CD8-positive, alpha-beta memory T cell (primary cell): ENCODE measurements at regions not wholly inside any gene's neighbourhood (a gene's known extent, or its start where the extent isn't known, plus 50 kb on each side); places are given as distances from the start of the nearest gene placed in this dataset.

Experiments
- CTCF ChIA-PET: fragments of 350-600 bp; sonication (Branson Sonifier 250); formaldehyde crosslinking; loops from one replicate; lab custom pipeline; 2021; ENCODE audit warnings: antibody characterized with exemption; lab: Charles Lee
- POLR2A ChIA-PET: fragments of 350-600 bp; sonication (Branson Sonifier 250); formaldehyde crosslinking; loops from one replicate; lab custom pipeline; 2021; ENCODE audit warnings: antibody characterized with exemption; lab: Charles Lee
- DNase-seq, 5 donors: peaks; one replicate each; pipeline versions ENCODE4 v3.0.0 to v3.0.0-alpha.2; 2020 to 2022; ENCODE audit warnings: mixed read lengths in 1 of 5
- H3K27ac ChIP-seq: one replicate; pipeline ENCODE4 v1.7.0; 2013; ENCODE audit warnings: low read depth, mild to moderate bottlenecking, low read length, moderate library complexity
- H3K27me3 ChIP-seq: 2 replicates; pipeline ENCODE4 v1.7.0; 2013; ENCODE audit warnings: low read length, mild to moderate bottlenecking; ENCODE audit not compliant: insufficient read depth, poor library complexity, severe bottlenecking
- H3K36me3 ChIP-seq: 2 replicates; pipeline ENCODE4 v1.7.0; 2013; ENCODE audit warnings: mild to moderate bottlenecking, low read length, moderate library complexity; ENCODE audit not compliant: insufficient read depth
- H3K4me1 ChIP-seq: 2 replicates; pipeline ENCODE4 v1.7.0; 2013; ENCODE audit warnings: mild to moderate bottlenecking, low read length, moderate library complexity; ENCODE audit not compliant: insufficient read depth
- H3K4me3 ChIP-seq: 2 replicates; pipeline ENCODE4 v1.7.0; 2013; ENCODE audit warnings: mild to moderate bottlenecking, low read length
- H3K9me3 ChIP-seq: 2 replicates; pipeline ENCODE4 v1.7.0; 2013; ENCODE audit warnings: mild to moderate bottlenecking, low read length
- H3K27ac Mint-ChIP-seq, 8 donors: one replicate each; pipeline ENCODE4 v1.8.0; 2020 to 2021; ENCODE audit warnings: mixed read lengths in 8 of 8, mild to moderate bottlenecking in 6 of 8, inconsistent platforms in 3 of 8, moderate library complexity in 3 of 8
- H3K27me3 Mint-ChIP-seq, 2 donors: one replicate each; pipeline ENCODE4 v1.8.0; 2020 to 2021; ENCODE audit warnings: mixed read lengths in 2 of 2, mild to moderate bottlenecking in 1 of 2, moderate library complexity in 1 of 2
- H3K36me3 Mint-ChIP-seq, 3 donors: one replicate each; pipeline ENCODE4 v1.8.0; 2020 to 2021; ENCODE audit warnings: mixed read lengths in 3 of 3, inconsistent platforms in 1 of 3, mild to moderate bottlenecking in 1 of 3
- H3K4me1 Mint-ChIP-seq, 3 donors: one replicate each; pipeline ENCODE4 v1.8.0; 2020 to 2021; ENCODE audit warnings: mixed read lengths in 3 of 3, inconsistent platforms in 1 of 3, mild to moderate bottlenecking in 1 of 3
- H3K4me3 Mint-ChIP-seq, 7 donors: one replicate each; pipeline ENCODE4 v1.8.0; 2020 to 2021; ENCODE audit warnings: mixed read lengths in 7 of 7, mild to moderate bottlenecking in 6 of 7, moderate library complexity in 4 of 7, inconsistent platforms in 2 of 7
- H3K9me3 Mint-ChIP-seq, 5 donors: one replicate each; pipeline ENCODE4 v1.8.0; 2020 to 2022; ENCODE audit warnings: mixed read lengths in 5 of 5, mild to moderate bottlenecking in 3 of 5, moderate library complexity in 2 of 5, inconsistent platforms in 1 of 5

DNA sequence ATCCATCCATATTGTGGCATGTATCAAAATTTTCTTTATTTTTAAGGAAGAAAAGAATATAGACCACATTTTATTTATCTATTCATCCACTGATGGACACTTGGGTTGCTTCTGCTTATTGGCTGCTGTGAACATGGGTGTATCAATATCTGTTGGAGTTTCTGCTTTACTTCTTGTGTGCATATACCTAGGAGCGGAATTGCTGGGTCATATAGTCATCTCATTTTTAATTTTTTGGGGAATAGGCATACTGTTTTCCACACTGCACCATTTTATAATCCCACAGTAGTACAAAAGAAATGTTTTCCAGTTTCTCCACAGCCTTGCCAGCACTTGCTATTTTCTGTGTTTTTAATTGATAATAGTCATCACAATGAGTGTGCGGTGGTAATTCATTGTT lies 197.2 kb downstream of the ACKR3 start:
- H3K4me3 Mint-ChIP-seq, result no peak overlapping the region
- no peak overlapping the region for H3K27ac ChIP-seq
- POLR2A ChIA-PET, result no interaction called here
- H3K27ac Mint-ChIP-seq, result no peak overlapping the region
- H3K36me3 Mint-ChIP-seq, result no peaks in the 10 kb centered on the region
- H3K27me3 ChIP-seq, result no peaks in the 10 kb centered on the region
- H3K4me1 Mint-ChIP-seq, result no peaks in the 10 kb centered on the region
- no peaks in the 10 kb centered on the region for H3K9me3 ChIP-seq
- peaks cover 10 to 23% of the 10 kb centered on the region in 2 donors for H3K27me3 Mint-ChIP-seq
- no peaks in the 10 kb centered on the region for H3K36me3 ChIP-seq
- H3K4me1 ChIP-seq, result no peaks in the 10 kb centered on the region
- no peak for DNase-seq
- H3K4me3 ChIP-seq, result no peak overlapping the region
- peaks cover 0 to 1% (median 0%) of the 10 kb centered on the region in 5 donors for H3K9me3 Mint-ChIP-seq
- CTCF ChIA-PET, result no interaction called here

DNA sequence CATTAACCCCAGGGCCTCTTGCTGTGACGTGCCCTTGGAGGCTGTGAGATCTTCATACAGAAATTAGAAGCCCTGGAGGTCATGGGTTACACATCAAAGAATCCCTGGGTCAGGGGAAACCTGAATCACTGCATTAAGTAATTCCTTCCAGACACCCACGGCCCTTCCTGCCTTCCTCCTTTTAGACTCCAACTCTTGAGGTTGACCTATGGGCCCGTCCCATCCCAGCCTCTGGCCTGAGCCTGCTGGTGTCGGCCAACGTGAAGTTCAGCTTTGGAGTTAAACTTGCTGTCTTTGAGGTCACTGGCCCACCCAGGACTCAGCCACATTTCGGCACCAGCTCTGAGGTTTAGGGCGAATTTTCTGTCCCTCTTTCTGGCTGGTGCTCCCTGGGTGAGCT lies 198.3 kb downstream of the ACKR3 start:
- no peaks in the 10 kb centered on the region for H3K27me3 ChIP-seq
- POLR2A ChIA-PET, result no interaction called here
- H3K4me3 Mint-ChIP-seq, result no peak overlapping the region
- no peak overlapping the region for H3K27ac ChIP-seq
- peaks cover 11 to 23% of the 10 kb centered on the region in 2 donors for H3K27me3 Mint-ChIP-seq
- H3K36me3 Mint-ChIP-seq, result no peaks in the 10 kb centered on the region
- no peak for DNase-seq
- H3K9me3 ChIP-seq, result no peaks in the 10 kb centered on the region
- no peak overlapping the region for H3K27ac Mint-ChIP-seq
- H3K4me1 Mint-ChIP-seq, result no peaks in the 10 kb centered on the region
- CTCF ChIA-PET, result no interaction called here
- no peaks in the 10 kb centered on the region for H3K4me1 ChIP-seq
- H3K4me3 ChIP-seq, result no peak overlapping the region
- H3K9me3 Mint-ChIP-seq, result peaks cover 0 to 1% (median 0%) of the 10 kb centered on the region in 5 donors
- H3K36me3 ChIP-seq, result no peaks in the 10 kb centered on the region

DNA sequence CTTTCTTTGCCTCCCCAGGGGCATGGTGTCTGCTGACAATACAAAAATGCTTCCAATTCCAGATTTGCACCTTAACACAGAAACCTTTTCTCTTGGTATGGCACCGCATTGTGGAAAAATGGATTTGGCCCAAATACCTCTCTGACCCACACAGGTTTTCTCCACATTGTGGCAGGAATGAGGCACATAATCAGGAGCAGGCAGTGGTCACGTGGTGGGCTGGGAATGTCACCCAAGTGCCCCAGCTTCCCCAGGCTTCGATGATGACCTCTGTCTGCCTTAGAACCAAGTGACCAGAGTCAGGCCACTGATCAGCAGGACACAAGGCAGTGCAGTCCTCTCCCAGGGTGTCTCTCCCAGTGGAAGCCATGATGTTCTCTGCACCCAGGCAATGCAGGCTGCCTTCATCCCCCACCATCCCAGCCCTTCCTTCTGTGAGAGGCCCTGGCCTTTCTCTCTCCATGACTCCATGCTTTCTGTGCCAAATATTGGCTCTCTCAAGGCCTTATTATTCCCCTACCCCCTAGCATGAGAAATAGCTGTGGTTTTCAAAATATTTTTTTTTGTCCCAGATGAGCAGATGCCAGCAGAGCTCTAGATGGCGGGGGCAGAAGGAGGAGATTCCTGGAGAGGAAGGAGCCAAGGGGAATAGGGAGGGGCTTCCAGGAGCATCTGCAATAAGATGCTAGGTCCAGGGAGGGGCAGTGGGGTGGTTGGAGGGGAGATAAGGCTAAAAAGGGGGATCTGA lies 198.9 kb downstream of the ACKR3 start:
- Histone ChIP-seq H3K4me3 (no peak overlapping the region), H3K27ac (no peak overlapping the region), H3K4me1 (no peaks in the 10 kb centered on the region), H3K9me3 (no peaks in the 10 kb centered on the region), H3K36me3 (no peaks in the 10 kb centered on the region), H3K27me3 (no peaks in the 10 kb centered on the region)
- Mint-ChIP-seq H3K9me3 (peaks cover 0 to 1% (median 0%) of the 10 kb centered on the region in 5 donors), H3K36me3 (no peaks in the 10 kb centered on the region), H3K4me3 (no peak overlapping the region), H3K27ac (no peak overlapping the region), H3K4me1 (no peaks in the 10 kb centered on the region), H3K27me3 (peaks cover 12 to 23% of the 10 kb centered on the region in 2 donors)
- no peak for DNase-seq
- CTCF ChIA-PET, result no interaction called here
- POLR2A ChIA-PET, result no interaction called here

DNA sequence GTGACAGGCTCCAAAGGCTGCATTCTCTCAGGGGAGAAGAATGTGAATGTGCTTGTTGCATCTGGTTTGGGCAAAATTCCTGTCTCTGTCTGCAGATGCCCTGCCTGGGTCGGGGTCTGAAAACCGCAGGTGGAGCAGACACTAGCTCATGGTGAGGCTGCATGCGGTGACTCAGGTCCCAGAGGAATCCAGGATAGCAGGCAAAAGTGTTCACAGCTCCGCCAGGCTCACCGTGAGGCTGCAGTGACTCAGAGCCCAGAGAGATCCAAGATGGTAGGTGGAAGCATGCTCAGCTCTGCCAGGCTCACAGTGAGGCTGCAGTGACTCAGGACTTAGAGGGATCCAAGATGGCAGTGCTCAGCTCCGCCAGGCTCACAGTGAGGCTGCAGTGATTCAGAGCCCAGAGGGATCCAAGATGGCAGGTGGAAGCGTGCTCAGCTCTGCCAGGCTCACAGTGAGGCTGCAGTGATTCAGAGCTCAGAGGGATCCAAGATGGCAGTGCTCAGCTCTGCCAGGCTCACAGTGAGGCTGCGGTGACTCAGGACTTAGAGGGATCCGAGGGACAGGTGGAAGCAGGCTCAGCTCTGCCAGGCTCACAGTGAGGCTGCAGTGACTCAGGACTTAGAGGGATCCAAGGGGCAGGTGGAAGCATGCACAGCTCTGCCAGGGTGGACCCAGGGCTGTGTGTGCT lies 200.5 kb downstream of the ACKR3 start:
- no peaks in the 10 kb centered on the region for H3K36me3 ChIP-seq
- no peak overlapping the region for H3K4me3 ChIP-seq
- H3K27ac Mint-ChIP-seq, result no peak overlapping the region
- H3K4me1 Mint-ChIP-seq, result no peaks in the 10 kb centered on the region
- no peaks in the 10 kb centered on the region for H3K4me1 ChIP-seq
- H3K9me3 ChIP-seq, result no peaks in the 10 kb centered on the region
- ChIA-PET POLR2A (no interaction called here), CTCF (interaction anchor here (1.3 kb wide), 1 partner anchor 15 kb away, joined by 3 read pairs; no protein-coding TSS in a partner anchor)
- no peaks in the 10 kb centered on the region for H3K27me3 ChIP-seq
- no peak overlapping the region for H3K4me3 Mint-ChIP-seq
- H3K36me3 Mint-ChIP-seq, result no peaks in the 10 kb centered on the region
- peaks cover 15 to 26% of the 10 kb centered on the region in 2 donors for H3K27me3 Mint-ChIP-seq
- no peak for DNase-seq
- no peak overlapping the region for H3K27ac ChIP-seq
- H3K9me3 Mint-ChIP-seq, result peaks cover 0 to 1% (median 0%) of the 10 kb centered on the region in 5 donors

DNA sequence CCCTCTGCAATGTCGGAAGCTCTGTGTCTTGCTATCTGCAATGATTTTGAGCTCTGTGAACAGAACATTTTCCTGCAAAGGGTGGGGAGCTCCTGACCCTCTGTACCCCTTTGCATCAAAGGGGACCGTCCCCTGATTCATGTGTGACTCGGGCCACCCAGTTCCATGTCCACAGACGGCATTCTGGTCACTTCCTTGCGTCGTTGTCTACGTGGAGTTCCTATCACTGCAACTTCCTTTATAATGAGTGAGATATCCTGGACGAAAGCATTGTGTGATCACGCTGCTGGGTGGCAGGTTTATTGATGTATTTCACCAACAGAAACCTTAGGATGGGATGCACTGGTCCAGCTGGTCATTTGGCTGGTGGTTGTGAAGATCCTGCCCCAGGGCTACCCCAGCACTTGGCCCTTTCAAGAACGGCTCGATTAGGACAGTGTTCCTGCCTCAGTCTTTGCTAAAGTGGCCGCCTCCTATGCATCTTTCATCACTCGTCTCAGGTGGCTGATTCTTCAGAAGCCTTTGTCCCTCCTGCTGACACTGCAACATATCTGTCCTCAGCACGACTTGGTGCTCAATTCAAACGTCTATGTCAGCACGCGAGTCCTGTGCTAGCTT lies 202.7 kb downstream of the ACKR3 start:
- Histone ChIP-seq H3K4me1 (no peaks in the 10 kb centered on the region), H3K27ac (no peak overlapping the region), H3K36me3 (no peaks in the 10 kb centered on the region), H3K9me3 (no peaks in the 10 kb centered on the region), H3K27me3 (no peaks in the 10 kb centered on the region), H3K4me3 (no peak overlapping the region)
- ChIA-PET POLR2A (no interaction called here), CTCF (no interaction called here)
- Mint-ChIP-seq H3K27me3 (peaks cover 15 to 18% of the 10 kb centered on the region in 2 donors), H3K4me1 (no peaks in the 10 kb centered on the region), H3K9me3 (peaks cover 0 to 1% (median 0%) of the 10 kb centered on the region in 5 donors), H3K4me3 (no peak overlapping the region), H3K36me3 (no peaks in the 10 kb centered on the region), H3K27ac (no peak overlapping the region)
- DNase-seq, result no peak

GRCh38 chr2:236773206-236773605 lies 203.6 kb downstream of the ACKR3 start:
- Histone ChIP-seq H3K4me3 (no peak overlapping the region), H3K4me1 (no peaks in the 10 kb centered on the region), H3K27me3 (no peaks in the 10 kb centered on the region), H3K27ac (no peak overlapping the region), H3K9me3 (no peaks in the 10 kb centered on the region), H3K36me3 (no peaks in the 10 kb centered on the region)
- POLR2A ChIA-PET, result no interaction called here
- H3K9me3 Mint-ChIP-seq, result peaks cover 0 to 1% (median 0%) of the 10 kb centered on the region in 5 donors
- H3K27ac Mint-ChIP-seq, result no peak overlapping the region
- H3K27me3 Mint-ChIP-seq, result peaks cover 15 to 16% of the 10 kb centered on the region in 2 donors
- H3K4me1 Mint-ChIP-seq, result no peaks in the 10 kb centered on the region
- CTCF ChIA-PET, result no interaction called here
- no peaks in the 10 kb centered on the region for H3K36me3 Mint-ChIP-seq
- no peak overlapping the region for H3K4me3 Mint-ChIP-seq
- DNase-seq, result no peak

GRCh38 chr2:236774171-236774570 lies 204.5 kb downstream of the ACKR3 start:
- Histone ChIP-seq H3K4me3 (no peak overlapping the region), H3K27ac (no peak overlapping the region), H3K36me3 (no peaks in the 10 kb centered on the region), H3K9me3 (no peaks in the 10 kb centered on the region), H3K27me3 (no peaks in the 10 kb centered on the region), H3K4me1 (no peaks in the 10 kb centered on the region)
- H3K9me3 Mint-ChIP-seq, result peaks cover 0 to 1% (median 0%) of the 10 kb centered on the region in 5 donors
- no peak overlapping the region for H3K4me3 Mint-ChIP-seq
- no peak for DNase-seq
- POLR2A ChIA-PET, result no interaction called here
- no peaks in the 10 kb centered on the region for H3K4me1 Mint-ChIP-seq
- H3K27ac Mint-ChIP-seq, result no peak overlapping the region
- CTCF ChIA-PET, result no interaction called here
- H3K27me3 Mint-ChIP-seq, result peaks cover 9 to 10% of the 10 kb centered on the region in 2 donors
- H3K36me3 Mint-ChIP-seq, result no peaks in the 10 kb centered on the region

DNA sequence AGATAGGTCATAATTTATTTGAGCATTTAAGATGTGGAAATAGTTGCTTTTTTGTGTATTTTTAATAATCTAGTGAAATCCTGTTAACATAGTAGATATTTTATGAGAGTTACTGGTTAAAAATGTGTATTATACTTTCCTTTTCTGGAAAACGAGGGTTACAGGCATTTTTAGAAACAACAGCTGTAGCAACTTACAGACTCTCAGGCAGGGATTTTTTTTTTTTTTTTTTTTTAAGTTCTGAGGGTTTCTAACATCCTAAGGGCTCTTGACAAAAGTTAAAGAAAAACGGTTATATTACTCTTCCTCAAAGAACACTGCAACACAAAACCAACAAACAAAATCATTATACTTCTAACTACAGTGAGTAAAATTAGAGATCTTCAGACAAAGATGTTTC lies 205.9 kb downstream of the ACKR3 start:
- no peaks in the 10 kb centered on the region for H3K36me3 ChIP-seq
- H3K9me3 ChIP-seq, result no peaks in the 10 kb centered on the region
- H3K4me1 ChIP-seq, result no peaks in the 10 kb centered on the region
- no peaks in the 10 kb centered on the region for H3K4me1 Mint-ChIP-seq
- no peak overlapping the region for H3K27ac Mint-ChIP-seq
- H3K4me3 Mint-ChIP-seq, result no peak overlapping the region
- H3K4me3 ChIP-seq, result no peak overlapping the region
- H3K36me3 Mint-ChIP-seq, result no peaks in the 10 kb centered on the region
- peaks cover 6 to 11% of the 10 kb centered on the region in 2 donors for H3K27me3 Mint-ChIP-seq
- POLR2A ChIA-PET, result no interaction called here
- no peak overlapping the region for H3K27ac ChIP-seq
- no peaks in the 10 kb centered on the region for H3K9me3 Mint-ChIP-seq
- no peak for DNase-seq
- H3K27me3 ChIP-seq, result no peaks in the 10 kb centered on the region
- CTCF ChIA-PET, result no interaction called here
